ENCODE measurements at regions not wholly inside any gene's neighbourhood (a gene's known extent, or its start where the extent isn't known, plus 50 kb on each side); places are given as distances from the start of the nearest gene placed in this dataset.

GRCh38 chr5:107217721-107218130, 453.0 kb downstream of the EFNA5 start:
- TF ChIP-seq CTCF (conservative IDR thresholded peaks at IDR 0.05; ENCODE audit: low read depth, low read length) (no peak), BHLHE40 (IDR thresholded peaks at IDR 0.05; ENCODE audit: low read depth, low read length) (no peak), MXI1 (IDR thresholded peaks at IDR 0.05; ENCODE audit: borderline replicate concordance, low read depth, low read length) (no peak), POLR2A (IDR thresholded peaks at IDR 0.05; ENCODE audit: low read depth, low read length) (no peak), ELK1 (IDR thresholded peaks at IDR 0.05; ENCODE audit: borderline replicate concordance, low read depth, low read length) (no peak), MAFK (IDR thresholded peaks at IDR 0.05; ENCODE audit: low read depth, low read length) (no peak), SMC3 (IDR thresholded peaks at IDR 0.05; ENCODE audit: low read depth, low read length) (no peak), CEBPB (IDR thresholded peaks at IDR 0.05; ENCODE audit: low read depth, low read length) (no peak), RFX5 (IDR thresholded peaks at IDR 0.05; ENCODE audit: low read depth, low read length) (no peak), RAD21 (IDR thresholded peaks at IDR 0.05; ENCODE audit: low read length) (no peak), USF2 (IDR thresholded peaks at IDR 0.05; ENCODE audit: low read depth, low read length) (no peak)

Data from IMR-90 (cell line).